T-cell (primary cell): ENCODE measurements at regions not wholly inside any gene's neighbourhood (a gene's known extent, or its start where the extent isn't known, plus 50 kb on each side); places are given as distances from the start of the nearest gene placed in this dataset.

ENCODE experiments used
- ATAC-seq, 4 experiments: fragments of 200-7000 bp in 3 of 4; fragments of 150-1000 bp in 1 of 4; cut with Tn5 transposase; replicated peaks in 1 of 4; 1 replicate in 3 of 4; 2 replicates in 1 of 4; pipeline ENCODE4 v1.10.0; 2021; ENCODE audit warnings: moderate library complexity in 3 of 4, mild to moderate bottlenecking in 2 of 4, moderate number of reproducible peaks in 1 of 4
- CTCF ChIA-PET, 2 donors: fragments of 300-600 bp; sonication (Branson Sonifier 250); formaldehyde crosslinking; loops; one replicate each; lab custom pipeline; 2022; ENCODE audit warnings: antibody characterized with exemption in 2 of 2; lab: Charles Lee
- POLR2A ChIA-PET, 2 donors: fragments of 300-600 bp; sonication (Branson Sonifier 250); formaldehyde crosslinking; loops; one replicate each; lab custom pipeline; 2022; ENCODE audit warnings: antibody characterized with exemption in 2 of 2; lab: Charles Lee
- DNase-seq, 35 experiments: peaks; one replicate each; pipeline versions ENCODE4 v3.0.0 to v3.0.0-alpha.2; 2013 to 2023
- H3K27ac ChIP-seq: one replicate; pipeline ENCODE4 v1.5.1; 2013; ENCODE audit warnings: low read length
- H3K27me3 ChIP-seq, 2 experiments: replicated peaks in 1 of 2; 1 replicate in 1 of 2; 2 replicates in 1 of 2; pipeline versions ENCODE4 v1.6.1 to v1.7.0; 2013; ENCODE audit warnings: low read length in 1 of 2, mixed read lengths in 1 of 2; ENCODE audit not compliant: control insufficient read depth in 2 of 2, insufficient read depth in 2 of 2; ENCODE audit errors: extremely low read depth in 1 of 2
- H3K36me3 ChIP-seq, 2 donors: 1 replicate in 1 of 2; 2 replicates in 1 of 2; pipeline versions ENCODE4 v1.6.1 to v1.7.0; 2013; ENCODE audit warnings: low read length in 1 of 2; ENCODE audit not compliant: control insufficient read depth in 2 of 2, insufficient read depth in 1 of 2; ENCODE audit errors: extremely low read depth in 1 of 2
- H3K4me1 ChIP-seq, 2 experiments: 1 replicate in 1 of 2; 2 replicates in 1 of 2; pipeline versions ENCODE4 v1.6.1 to v1.7.0; 2013; ENCODE audit warnings: low read length in 2 of 2, mixed read lengths in 1 of 2; ENCODE audit not compliant: insufficient read depth in 2 of 2, control insufficient read depth in 1 of 2; ENCODE audit errors: extremely low read depth in 1 of 2
- H3K4me3 ChIP-seq, 2 donors: 1 replicate in 1 of 2; 2 replicates in 1 of 2; pipeline versions ENCODE4 v1.5.1 to v1.7.0; 2013; ENCODE audit warnings: mild to moderate bottlenecking in 2 of 2, low read length in 1 of 2, moderate library complexity in 1 of 2; ENCODE audit not compliant: control insufficient read depth in 1 of 2; ENCODE audit errors: extremely low read depth in 1 of 2
- H3K9me3 ChIP-seq: 2 replicates; pipeline ENCODE4 v1.7.0; 2013
- H3K27ac Mint-ChIP-seq, 2 donors: one replicate each; pipeline ENCODE4 v1.8.0; 2020 to 2021; ENCODE audit warnings: mild to moderate bottlenecking in 2 of 2, mixed read lengths in 2 of 2
- H3K27me3 Mint-ChIP-seq, 2 donors: one replicate each; pipeline ENCODE4 v1.8.0; 2021 to 2022; ENCODE audit warnings: mixed read lengths in 2 of 2
- H3K36me3 Mint-ChIP-seq: one replicate; pipeline ENCODE4 v1.8.0; 2021; ENCODE audit warnings: mixed read lengths
- H3K4me1 Mint-ChIP-seq, 3 donors: one replicate each; pipeline ENCODE4 v1.8.0; 2020 to 2022; ENCODE audit warnings: mixed read lengths in 3 of 3, mild to moderate bottlenecking in 1 of 3
- H3K4me3 Mint-ChIP-seq, 3 donors: one replicate each; pipeline ENCODE4 v1.8.0; 2020 to 2022; ENCODE audit warnings: mild to moderate bottlenecking in 3 of 3, mixed read lengths in 3 of 3, moderate library complexity in 3 of 3
- H3K9me3 Mint-ChIP-seq, 3 donors: one replicate each; pipeline ENCODE4 v1.8.0; 2020 to 2022; ENCODE audit warnings: mixed read lengths in 3 of 3
- WGBS: methylation state at CpG from one replicate; pipeline ENCODE4 v1.1.5; 2013; ENCODE audit warnings: missing lambda C conversion rate; ENCODE audit not compliant: insufficient coverage; 5-methylcytosine and 5-hydroxymethylcytosine counted together

GRCh38 chr3:111454551-111454950 lies 87.4 kb upstream of the CD96 start:
- CTCF ChIA-PET = no interaction called here

GRCh38 chr3:111465081-111465670 lies 76.8 kb upstream of the CD96 start:
- H3K27ac Mint-ChIP-seq = no peak overlapping the region
- ATAC-seq (no peak), DNase-seq (no peak)
- Histone ChIP-seq H3K27me3 (no peaks in the 10 kb centered on the region), H3K9me3 (no peaks in the 10 kb centered on the region), H3K27ac (no peak overlapping the region), H3K4me3 (no peak overlapping the region), H3K36me3 (no peaks in the 10 kb centered on the region), H3K4me1 (no peaks in the 10 kb centered on the region)
- no peak overlapping the region for H3K4me3 Mint-ChIP-seq
- peaks cover 0 to 3% of the 10 kb centered on the region in 2 donors for H3K27me3 Mint-ChIP-seq
- WGBS = no CpG with 5 or more reads among the region's 2 CpGs
- no peaks in the 10 kb centered on the region for H3K4me1 Mint-ChIP-seq
- H3K9me3 Mint-ChIP-seq = peaks cover 0 to 4% (median 2%) of the 10 kb centered on the region in 3 donors
- CTCF ChIA-PET = no interaction called here
- POLR2A ChIA-PET = no interaction called here
- H3K36me3 Mint-ChIP-seq = no peaks in the 10 kb centered on the region

More at GRCh38 chr3:111454551-111454950, 87.4 kb upstream of the CD96 start:
- peaks cover 0 to 5% (median 4%) of the 10 kb centered on the region in 3 donors for H3K4me1 Mint-ChIP-seq
- Histone ChIP-seq H3K36me3 (no peaks in the 10 kb centered on the region), H3K4me3 (no peak overlapping the region), H3K4me1 (no peaks in the 10 kb centered on the region), H3K27me3 (no peaks in the 10 kb centered on the region), H3K27ac (no peak overlapping the region), H3K9me3 (no peaks in the 10 kb centered on the region)
- ATAC-seq (no peak), DNase-seq (no peak)
- H3K9me3 Mint-ChIP-seq = no peaks in the 10 kb centered on the region
- WGBS = no CpG with 5 or more reads among the region's 3 CpGs
- H3K27me3 Mint-ChIP-seq = peaks cover 0 to 4% of the 10 kb centered on the region in 2 donors
- POLR2A ChIA-PET = no interaction called here
- no peak overlapping the region for H3K27ac Mint-ChIP-seq
- H3K36me3 Mint-ChIP-seq = no peaks in the 10 kb centered on the region
- no peak overlapping the region for H3K4me3 Mint-ChIP-seq

GRCh38 chr3:111470032-111470431 lies 72.0 kb upstream of the CD96 start:
- ChIA-PET CTCF (no interaction called here), POLR2A (no interaction called here)
- peaks cover 0 to 3% of the 10 kb centered on the region in 2 experiments for H3K27me3 ChIP-seq
- Mint-ChIP-seq H3K27me3 (peaks cover 2 to 7% of the 10 kb centered on the region in 2 donors), H3K9me3 (peaks cover 2 to 13% (median 6%) of the 10 kb centered on the region in 3 donors), H3K36me3 (no peaks in the 10 kb centered on the region), H3K4me3 (no peak overlapping the region), H3K4me1 (no peaks in the 10 kb centered on the region), H3K27ac (no peak overlapping the region)
- DNase-seq (no peak), ATAC-seq (no peak)
- WGBS = 64% methylated on average over 2 of the region's 2 CpGs
- no peak overlapping the region for H3K4me3 ChIP-seq
- no peaks in the 10 kb centered on the region for H3K4me1 ChIP-seq
- H3K9me3 ChIP-seq = no peaks in the 10 kb centered on the region
- no peak overlapping the region for H3K27ac ChIP-seq
- no peaks in the 10 kb centered on the region for H3K36me3 ChIP-seq

- Histone ChIP-seq H3K4me1 (no peaks in the 10 kb centered on the region), H3K27ac (no peak overlapping the region), H3K36me3 (no peaks in the 10 kb centered on the region), H3K9me3 (no peaks in the 10 kb centered on the region), H3K27me3 (peaks cover 0 to 3% of the 10 kb centered on the region in 2 experiments), H3K4me3 (no peak overlapping the region)
- peaks cover 2 to 7% of the 10 kb centered on the region in 2 donors for H3K27me3 Mint-ChIP-seq
- CTCF ChIA-PET = no interaction called here
- no peaks in the 10 kb centered on the region for H3K36me3 Mint-ChIP-seq
- H3K9me3 Mint-ChIP-seq = peaks cover 2 to 13% (median 6%) of the 10 kb centered on the region in 3 donors
- POLR2A ChIA-PET = no interaction called here
- no CpG with 5 or more reads among the region's 2 CpGs for WGBS
- ATAC-seq = no peak
- DNase-seq = no peak
- no peak overlapping the region for H3K4me3 Mint-ChIP-seq
- H3K27ac Mint-ChIP-seq = no peak overlapping the region
- no peaks in the 10 kb centered on the region for H3K4me1 Mint-ChIP-seq
These were observed 70.2 kb upstream of the CD96 start for GRCh38 chr3:111471831-111472230.

GRCh38 chr3:111472556-111472955 lies 69.4 kb upstream of the CD96 start:
- H3K9me3 Mint-ChIP-seq = peaks cover 2 to 13% (median 6%) of the 10 kb centered on the region in 3 donors
- Histone ChIP-seq H3K27me3 (peaks cover 0 to 3% of the 10 kb centered on the region in 2 experiments), H3K4me3 (no peak overlapping the region), H3K9me3 (no peaks in the 10 kb centered on the region), H3K36me3 (no peaks in the 10 kb centered on the region), H3K27ac (no peak overlapping the region), H3K4me1 (no peaks in the 10 kb centered on the region)
- H3K4me3 Mint-ChIP-seq = no peak overlapping the region
- no peaks in the 10 kb centered on the region for H3K36me3 Mint-ChIP-seq
- DNase-seq = no peak
- POLR2A ChIA-PET = no interaction called here
- no peak overlapping the region for H3K27ac Mint-ChIP-seq
- H3K27me3 Mint-ChIP-seq = peaks cover 2 to 7% of the 10 kb centered on the region in 2 donors
- H3K4me1 Mint-ChIP-seq = no peaks in the 10 kb centered on the region
- WGBS = no CpG with 5 or more reads among the region's 4 CpGs
- no peak for ATAC-seq
- CTCF ChIA-PET = no interaction called here

- Histone ChIP-seq H3K27me3 (peaks cover 0 to 4% of the 10 kb centered on the region in 2 experiments), H3K4me3 (no peak overlapping the region), H3K27ac (no peak overlapping the region), H3K36me3 (no peaks in the 10 kb centered on the region), H3K4me1 (no peaks in the 10 kb centered on the region), H3K9me3 (no peaks in the 10 kb centered on the region)
- CTCF ChIA-PET = no interaction called here
- Mint-ChIP-seq H3K9me3 (peaks cover under 1 to 11% (median 6%) of the 10 kb centered on the region in 3 donors), H3K4me3 (no peak overlapping the region), H3K27me3 (peaks cover 2 to 7% of the 10 kb centered on the region in 2 donors), H3K36me3 (no peaks in the 10 kb centered on the region), H3K4me1 (no peaks in the 10 kb centered on the region), H3K27ac (no peak overlapping the region)
- 67% methylated on average over 1 of the region's 2 CpGs for WGBS
- no peak for ATAC-seq
- POLR2A ChIA-PET = no interaction called here
- no peak for DNase-seq
These were observed 68.4 kb upstream of the CD96 start for GRCh38 chr3:111473550-111473949.
